ENCODE measurements at regions not wholly inside any gene's neighbourhood (a gene's known extent, or its start where the extent isn't known, plus 50 kb on each side); places are given as distances from the start of the nearest gene placed in this dataset.

DNA sequence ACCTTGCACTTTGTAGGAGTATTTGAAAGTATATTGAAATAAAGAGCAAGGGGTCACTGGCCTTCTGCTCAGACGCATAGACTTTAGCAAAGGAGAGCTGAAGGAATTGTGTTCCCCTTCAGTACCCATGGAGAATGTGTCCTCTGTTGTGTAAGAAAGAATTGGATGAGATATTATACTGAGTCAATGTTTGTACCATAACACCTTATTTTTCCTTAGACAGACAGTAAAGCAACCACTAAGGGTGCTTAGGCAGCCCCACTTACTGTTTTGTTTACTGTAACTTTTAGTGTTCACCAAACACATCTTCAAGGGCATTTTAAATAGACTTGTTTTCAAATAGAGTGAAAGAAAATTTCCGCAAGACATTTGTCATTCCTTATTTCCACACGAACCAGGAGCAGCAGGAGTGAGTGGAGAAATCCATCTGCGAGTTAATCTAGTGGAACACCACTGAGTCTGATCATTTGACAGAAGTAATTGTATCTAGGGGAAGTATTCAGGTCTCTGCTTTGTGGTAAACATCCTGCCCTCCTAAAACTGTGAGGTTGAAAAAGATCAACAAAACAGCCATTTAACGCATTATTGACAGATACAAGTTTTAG lies 89.5 kb downstream of the SLIT2 start:
- Histone ChIP-seq H3K4me3 (ENCODE audit: low read depth, low read length) (no peak overlapping the region), H3K36me3 (no peaks in the 10 kb centered on the region), H3K9me3 (no peaks in the 10 kb centered on the region), H3K27me3 (0 out of 2 replicates have a peak, but pooled peaks cover 8% of the 10 kb centered on the region), H3K4me1 (no peaks in the 10 kb centered on the region)
- no peak for TF ChIP-seq CTCF (IDR thresholded peaks at IDR 0.05; ENCODE audit: low read depth, low read length)
- no peak for DNase-seq

- no peaks in the 10 kb centered on the region for H3K36me3 ChIP-seq
- H3K4me3 ChIP-seq (ENCODE audit: low read depth, low read length), result no peak overlapping the region
- TF ChIP-seq CTCF (IDR thresholded peaks at IDR 0.05; ENCODE audit: low read depth, low read length), result no peak
- no peaks in the 10 kb centered on the region for H3K4me1 ChIP-seq
- H3K27me3 ChIP-seq, result peaks cover 20% of the 10 kb centered on the region; the same call in 1 of the 2 replicates
- H3K9me3 ChIP-seq, result no peaks in the 10 kb centered on the region
- DNase-seq, result no peak
These were observed 95.8 kb downstream of the SLIT2 start for GRCh38 chr4:20347531-20347930.

DNA sequence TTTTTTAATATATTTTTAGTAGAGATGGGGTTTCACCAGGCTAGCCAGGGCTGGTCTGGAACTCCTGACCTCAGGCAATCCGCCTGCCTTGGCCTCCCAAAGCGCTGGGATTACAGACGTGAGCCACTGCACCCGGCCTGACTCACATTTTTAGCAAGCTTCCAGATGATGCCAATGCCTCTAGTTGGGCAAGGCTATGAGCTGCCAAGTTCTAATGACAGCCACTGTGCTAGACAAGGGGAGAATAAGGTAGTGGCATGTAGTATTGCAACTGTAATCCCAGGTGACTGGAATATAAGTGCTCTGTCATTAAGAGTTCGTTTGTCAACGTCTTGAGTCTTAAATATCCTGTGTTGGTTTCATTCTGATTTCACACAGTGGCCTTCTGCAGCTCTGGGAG lies 96.7 kb downstream of the SLIT2 start:
- peaks cover 26% of the 10 kb centered on the region; the same call in 1 of the 2 replicates for H3K27me3 ChIP-seq
- no peaks in the 10 kb centered on the region for H3K36me3 ChIP-seq
- no peak for TF ChIP-seq CTCF (IDR thresholded peaks at IDR 0.05; ENCODE audit: low read depth, low read length)
- no peaks in the 10 kb centered on the region for H3K9me3 ChIP-seq
- no peak overlapping the region for H3K4me3 ChIP-seq (ENCODE audit: low read depth, low read length)
- no peaks in the 10 kb centered on the region for H3K4me1 ChIP-seq
- DNase-seq, result no peak

DNA sequence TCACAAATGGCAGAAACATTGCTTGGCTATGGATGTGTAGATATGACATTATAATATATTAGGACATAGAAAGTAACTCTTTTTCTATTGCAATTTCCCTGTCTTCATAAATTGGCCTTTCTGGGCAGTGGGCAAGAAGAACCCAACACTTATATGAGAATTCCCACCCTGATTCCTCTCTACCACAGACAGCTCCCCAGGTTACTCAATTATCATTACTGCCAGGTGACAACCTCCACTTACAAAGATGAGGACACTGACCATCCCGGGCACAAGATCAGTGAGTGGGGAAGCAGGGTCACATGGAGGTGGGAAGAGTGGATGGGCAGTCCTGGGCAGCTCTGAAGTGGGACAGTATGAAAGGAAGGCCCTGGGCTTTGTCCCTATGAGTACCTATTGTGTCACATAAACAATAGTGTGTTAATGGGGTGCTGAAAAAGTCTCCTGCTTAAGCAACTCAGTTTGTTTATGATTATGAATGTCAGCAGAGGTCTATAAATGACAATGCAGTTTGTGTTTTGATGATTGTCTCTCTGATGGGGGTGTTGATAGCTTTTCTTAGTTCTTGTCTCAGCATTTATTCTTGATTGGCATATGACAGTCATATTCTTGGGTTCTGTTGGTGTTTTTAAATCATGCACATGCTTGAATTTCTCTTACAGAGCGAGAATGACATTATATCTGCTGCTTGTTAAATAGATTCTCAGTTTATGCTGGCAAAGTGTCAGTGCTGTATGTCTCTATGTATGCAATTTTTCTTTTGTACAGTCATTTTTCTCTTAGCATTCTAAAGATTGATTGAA lies 99.9 kb downstream of the SLIT2 start:
- no peaks in the 10 kb centered on the region for H3K9me3 ChIP-seq
- no peak for TF ChIP-seq CTCF (IDR thresholded peaks at IDR 0.05; ENCODE audit: low read depth, low read length)
- no peaks in the 10 kb centered on the region for H3K36me3 ChIP-seq
- no peak for DNase-seq
- no peaks in the 10 kb centered on the region for H3K4me1 ChIP-seq
- H3K27me3 ChIP-seq, result peaks cover 27% of the 10 kb centered on the region
- no peak overlapping the region for H3K4me3 ChIP-seq (ENCODE audit: low read depth, low read length)

- Histone ChIP-seq H3K4me3 (ENCODE audit: low read depth, low read length) (no peak overlapping the region), H3K27me3 (peaks cover 25% of the 10 kb centered on the region), H3K4me1 (no peaks in the 10 kb centered on the region), H3K9me3 (no peaks in the 10 kb centered on the region), H3K36me3 (no peaks in the 10 kb centered on the region)
- no peak for DNase-seq
- TF ChIP-seq CTCF (IDR thresholded peaks at IDR 0.05; ENCODE audit: low read depth, low read length), result no peak
These were observed 100.4 kb downstream of the SLIT2 start for GRCh38 chr4:20352163-20352431.

GRCh38 chr4:20353646-20354045 lies 101.9 kb downstream of the SLIT2 start:
- H3K9me3 ChIP-seq, result no peaks in the 10 kb centered on the region
- no peak overlapping the region for H3K4me3 ChIP-seq (ENCODE audit: low read depth, low read length)
- no peaks in the 10 kb centered on the region for H3K36me3 ChIP-seq
- H3K27me3 ChIP-seq, result peaks cover 25% of the 10 kb centered on the region
- DNase-seq, result no peak
- H3K4me1 ChIP-seq, result no peaks in the 10 kb centered on the region
- no peak for TF ChIP-seq CTCF (IDR thresholded peaks at IDR 0.05; ENCODE audit: low read depth, low read length)
